GM18498 (cell line): ENCODE measurements at regions not wholly inside any gene's neighbourhood (a gene's known extent, or its start where the extent isn't known, plus 50 kb on each side); places are given as distances from the start of the nearest gene placed in this dataset.

ENCODE experiments used
- ATAC-seq: cut with Tn5 transposase; IDR thresholded peaks from one replicate; pipeline ENCODE4 v1.9.1; 2021; ENCODE audit warnings: mild to moderate bottlenecking, moderate library complexity; ENCODE audit not compliant: unreplicated experiment

DNA sequence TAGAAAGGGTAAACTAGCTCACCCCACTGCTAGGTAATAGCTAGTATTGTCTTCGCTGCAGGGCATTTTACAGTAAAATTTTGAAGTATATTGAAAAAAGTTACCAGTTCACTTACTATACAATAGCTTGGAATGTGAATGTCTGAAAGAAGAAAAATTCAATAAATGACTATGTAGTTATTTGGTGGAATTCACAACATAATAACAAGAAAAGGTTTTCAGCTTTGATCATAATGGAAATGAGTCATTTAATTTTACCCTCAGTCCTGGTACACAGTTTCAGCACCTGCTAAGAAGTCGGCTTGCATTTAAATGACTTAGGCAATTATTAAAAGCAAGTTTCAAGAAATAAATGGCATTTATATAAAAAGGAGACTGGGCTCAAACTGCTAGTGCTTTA is 90.4 kb downstream of the NUP35 start:
- ATAC-seq, result peak; percentile 81

DNA sequence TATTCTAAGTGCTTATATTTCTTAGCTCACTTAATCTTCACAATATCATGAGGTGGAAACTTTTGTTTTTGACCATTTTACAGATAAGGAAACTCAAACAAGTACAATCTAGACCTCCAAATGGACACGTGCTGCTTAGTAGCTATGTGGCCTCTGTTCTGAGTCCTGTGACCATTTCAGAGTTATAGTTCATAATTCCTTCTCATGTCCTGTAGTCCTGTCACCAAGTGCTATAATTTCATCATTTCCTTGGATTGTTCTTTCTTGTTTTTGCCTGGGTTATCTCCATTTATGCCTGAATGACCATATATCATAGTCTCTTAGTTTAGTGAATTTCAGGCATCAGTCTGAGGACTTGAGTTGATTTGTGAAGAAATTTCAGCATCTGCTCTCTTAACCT is 91.7 kb downstream of the NUP35 start:
- ATAC-seq, result no peak

DNA sequence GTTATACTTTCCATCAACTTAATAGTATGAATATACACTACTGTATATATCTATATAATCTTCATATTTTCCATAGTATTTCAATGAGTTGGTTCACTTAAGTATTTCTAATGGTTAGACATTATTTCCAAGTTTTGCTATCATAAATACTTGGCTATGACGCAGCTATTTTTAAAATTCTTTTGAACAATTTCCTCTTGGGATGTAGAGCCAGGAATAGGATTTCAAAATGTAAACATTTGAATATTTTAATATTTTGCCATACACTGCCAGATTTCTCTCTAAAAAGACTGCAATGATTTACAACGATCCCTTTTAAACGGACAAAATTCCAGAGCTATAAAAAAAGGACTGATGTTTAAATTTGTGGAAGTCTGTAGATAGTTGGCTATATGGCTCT is 95.6 kb downstream of the NUP35 start:
- no peak for ATAC-seq

DNA sequence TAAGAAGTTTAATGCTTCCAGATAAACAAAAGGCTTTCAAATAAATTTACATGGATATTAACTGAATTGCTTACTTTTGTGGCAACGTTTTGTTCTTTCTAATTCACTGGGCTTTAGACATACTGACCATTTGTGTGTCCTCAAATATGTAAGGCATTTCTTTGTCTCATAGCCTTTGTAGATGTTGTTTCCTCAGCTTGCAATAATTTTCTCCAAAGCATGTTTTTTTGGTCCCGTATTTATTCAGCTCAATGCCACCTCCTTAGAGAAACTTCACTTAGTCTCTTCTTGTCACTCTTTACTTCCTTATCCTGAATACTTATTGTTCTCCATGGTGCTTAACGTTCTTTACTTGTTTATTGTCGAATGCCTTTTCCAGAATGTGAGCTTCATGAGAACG is 98.5 kb downstream of the NUP35 start:
- no peak for ATAC-seq

DNA sequence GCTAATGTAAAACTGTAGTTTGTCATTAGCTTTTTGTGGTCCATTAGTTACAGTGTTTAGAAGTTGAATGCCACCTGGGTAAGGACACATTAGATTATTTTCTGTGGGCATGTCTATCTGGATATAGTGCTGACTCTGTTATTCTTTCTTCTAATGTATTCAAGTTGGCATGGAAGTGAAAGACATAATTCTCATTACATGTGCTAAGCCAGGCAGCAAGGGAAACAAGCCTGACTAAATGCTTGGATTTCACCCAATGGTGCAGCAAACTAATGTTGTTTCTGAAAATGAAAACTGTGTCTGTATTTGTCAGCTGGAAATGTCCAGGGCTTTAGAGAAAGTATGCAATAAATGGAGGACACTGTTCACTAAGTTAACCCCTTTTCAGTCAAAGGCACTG is 100.7 kb downstream of the NUP35 start:
- ATAC-seq, result no peak

DNA sequence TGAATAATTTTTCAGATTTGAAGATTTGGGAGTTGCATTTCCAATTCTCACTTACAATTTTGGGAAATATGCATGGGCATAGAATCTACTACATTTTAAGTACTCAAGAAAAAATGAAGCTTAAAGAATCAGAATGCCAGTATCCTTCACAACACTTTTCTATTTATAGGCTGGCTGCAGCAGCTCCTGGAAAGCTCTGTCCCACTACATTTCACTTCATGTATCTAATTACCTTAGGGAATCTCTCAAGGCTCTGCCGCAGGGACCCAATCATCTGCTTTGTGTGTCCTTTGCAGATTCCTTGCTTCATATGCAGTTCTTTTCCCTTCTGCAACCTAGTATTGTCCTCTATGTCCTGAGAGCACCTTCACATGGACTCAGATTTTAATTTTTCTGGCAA is 102.9 kb downstream of the NUP35 start:
- no peak for ATAC-seq

DNA sequence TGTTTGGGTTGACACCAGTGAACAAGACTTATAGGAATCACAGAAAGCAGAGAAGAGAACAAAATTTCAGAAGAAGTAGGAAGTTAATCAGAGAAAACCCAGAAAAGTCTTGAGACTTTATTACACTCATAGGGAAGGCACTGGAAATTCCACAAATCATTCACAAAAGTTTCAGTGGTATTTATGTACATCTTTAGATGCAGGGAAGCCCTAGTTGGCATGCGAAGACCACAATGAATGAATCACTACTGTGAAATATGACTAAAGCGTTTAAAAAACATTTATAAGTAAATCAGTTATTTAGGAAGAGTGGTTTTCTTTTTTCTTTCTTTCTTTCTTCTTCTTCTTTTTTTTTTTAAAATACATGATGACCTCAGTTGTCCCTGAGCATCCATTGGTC is 105.1 kb downstream of the NUP35 start:
- no peak for ATAC-seq

DNA sequence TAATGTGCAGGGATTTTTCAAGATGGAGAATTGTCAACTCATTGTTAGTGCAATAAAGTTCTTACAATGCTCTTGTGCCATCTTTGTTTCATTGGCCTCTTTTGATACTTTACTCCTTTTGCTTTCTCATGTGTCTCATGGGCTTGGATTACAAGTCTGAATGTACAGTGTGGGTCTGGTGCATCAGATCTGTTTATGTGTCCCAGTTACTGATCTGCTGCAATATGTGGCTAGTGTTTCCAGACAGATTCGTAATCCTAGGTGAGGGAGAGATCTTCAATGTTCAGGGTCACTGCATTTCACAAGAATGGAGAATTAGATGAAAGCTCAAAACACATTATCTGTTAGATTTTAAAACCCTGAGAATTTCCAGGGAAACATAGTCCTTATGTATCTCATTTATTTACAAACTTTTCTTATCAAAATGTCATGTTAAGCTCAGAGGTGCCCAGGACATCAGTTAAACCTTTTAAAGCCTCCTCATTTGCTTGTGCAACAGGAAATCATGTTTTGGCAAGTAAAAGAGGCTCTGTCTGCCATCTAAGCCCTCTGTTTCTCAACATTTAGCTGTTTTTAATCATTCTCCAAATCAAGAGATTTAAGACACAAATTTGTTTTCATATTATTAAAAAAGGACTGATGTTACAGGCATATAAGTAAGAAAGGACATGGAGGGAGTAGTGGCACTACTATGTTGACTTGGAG is 108.1 kb downstream of the NUP35 start:
- ATAC-seq, result no peak

DNA sequence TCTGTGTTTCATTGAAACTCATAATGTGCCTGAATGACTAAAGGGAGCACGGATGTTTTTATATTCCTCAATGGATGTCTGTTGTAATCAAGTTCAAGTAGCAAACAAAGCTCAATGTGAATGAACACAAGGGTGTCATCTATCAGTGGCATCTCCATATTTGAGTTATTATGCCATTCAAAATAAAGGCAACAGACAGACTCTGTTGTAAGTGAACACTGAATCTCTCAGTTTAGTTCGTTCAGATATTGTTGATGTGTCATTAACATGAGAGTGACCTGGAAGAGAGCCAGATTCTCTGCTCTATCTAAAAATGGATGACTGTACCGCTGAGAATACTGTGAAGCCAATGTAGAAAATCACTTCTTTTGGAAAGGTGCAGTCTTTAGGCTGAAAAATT is 118.7 kb downstream of the NUP35 start:
- ATAC-seq, result no peak

DNA sequence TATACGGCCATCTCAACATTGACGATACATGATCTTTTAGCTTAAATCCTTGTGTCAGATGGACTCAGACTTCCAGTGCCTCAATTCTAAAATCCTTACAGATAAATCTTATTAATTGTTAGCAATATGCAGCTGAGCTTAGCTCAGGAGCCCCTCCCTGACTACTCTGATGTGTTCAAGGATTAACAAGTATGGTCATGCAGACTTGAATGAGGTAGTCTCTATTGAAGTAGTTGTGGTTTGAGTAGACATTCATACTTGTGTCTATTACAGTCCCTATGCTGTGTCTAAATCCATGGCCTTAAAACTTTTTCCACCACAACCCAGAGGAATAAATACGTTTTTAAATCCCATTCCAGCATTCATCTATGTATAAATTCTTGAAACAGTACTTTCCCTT is 119.5 kb downstream of the NUP35 start:
- no peak for ATAC-seq

DNA sequence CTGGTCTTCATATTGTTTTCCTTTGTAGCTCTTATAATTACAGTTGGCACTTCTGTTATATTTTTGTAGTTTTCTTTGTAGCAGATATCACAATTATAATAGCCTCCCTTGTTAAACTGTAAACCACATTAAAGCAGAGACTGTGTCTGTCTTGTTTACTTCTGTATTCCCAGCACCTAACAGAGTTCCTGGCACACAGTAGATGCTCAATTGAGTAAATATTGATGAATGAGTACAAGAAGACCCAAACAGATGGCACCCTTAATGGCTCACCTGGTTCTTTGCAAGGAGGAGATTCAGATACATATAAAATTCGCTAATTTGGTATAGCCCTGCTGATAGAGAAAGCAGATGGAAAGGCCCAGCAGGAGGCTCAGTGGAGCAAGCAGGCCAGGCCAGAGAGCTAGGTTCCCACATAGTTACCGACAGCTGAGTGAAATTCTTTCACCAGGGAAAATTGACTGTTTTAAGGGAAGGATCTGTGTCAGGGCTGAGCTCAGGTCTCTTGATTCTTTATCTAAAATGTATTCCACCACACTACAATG is 120.1 kb downstream of the NUP35 start:
- ATAC-seq, result no peak

DNA sequence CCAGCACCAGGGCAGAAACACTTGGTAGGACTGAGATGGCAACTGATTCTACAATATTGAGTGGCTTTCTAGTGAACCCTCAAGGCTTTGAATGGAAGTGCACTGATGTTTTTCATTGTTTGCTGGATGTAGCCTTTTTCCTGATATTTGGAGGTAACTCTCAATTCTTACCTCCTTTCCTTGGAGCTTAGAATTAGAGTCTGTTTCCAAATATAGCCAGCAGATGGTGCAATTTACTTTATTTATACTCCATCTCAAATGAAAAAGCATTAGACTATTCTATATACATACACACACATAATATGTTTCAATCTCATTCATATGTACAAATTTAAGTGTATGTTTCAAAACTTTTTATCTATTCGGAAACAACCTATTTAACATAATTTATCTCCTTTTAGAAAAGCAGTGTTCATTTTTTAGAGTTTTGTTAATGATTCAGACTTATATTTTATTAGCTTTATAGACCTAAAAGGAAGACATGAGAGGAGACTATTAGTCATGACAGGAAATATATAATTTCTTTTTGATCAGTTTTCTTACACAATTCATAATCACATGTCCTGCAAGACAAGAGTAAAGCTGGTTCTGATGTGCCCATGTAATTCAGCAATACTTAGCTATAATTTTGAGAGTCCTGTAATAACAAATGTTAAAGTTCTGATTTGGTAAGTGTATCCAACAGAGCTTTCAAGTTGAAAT is 124.8 kb downstream of the NUP35 start:
- ATAC-seq, result peak; percentile 55

DNA sequence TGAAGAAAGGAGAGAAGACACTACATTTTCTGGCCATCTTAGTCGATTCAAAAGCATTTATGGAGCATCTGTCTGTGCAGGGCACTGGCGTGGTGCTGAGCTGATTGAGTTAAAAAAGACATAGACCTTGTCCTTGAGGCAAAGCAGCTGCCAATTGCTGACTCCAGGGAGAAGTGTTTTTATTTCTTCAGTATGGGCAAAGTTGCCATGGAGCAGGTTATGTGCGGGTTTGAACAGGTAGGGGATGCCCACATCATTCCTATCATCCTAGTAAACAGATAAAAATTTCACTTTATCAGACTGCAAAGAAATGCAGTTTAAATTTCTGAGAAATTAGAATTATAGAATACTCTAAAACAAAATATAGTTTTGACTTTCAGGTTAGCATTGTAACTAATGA is 125.8 kb downstream of the NUP35 start:
- no peak for ATAC-seq

DNA sequence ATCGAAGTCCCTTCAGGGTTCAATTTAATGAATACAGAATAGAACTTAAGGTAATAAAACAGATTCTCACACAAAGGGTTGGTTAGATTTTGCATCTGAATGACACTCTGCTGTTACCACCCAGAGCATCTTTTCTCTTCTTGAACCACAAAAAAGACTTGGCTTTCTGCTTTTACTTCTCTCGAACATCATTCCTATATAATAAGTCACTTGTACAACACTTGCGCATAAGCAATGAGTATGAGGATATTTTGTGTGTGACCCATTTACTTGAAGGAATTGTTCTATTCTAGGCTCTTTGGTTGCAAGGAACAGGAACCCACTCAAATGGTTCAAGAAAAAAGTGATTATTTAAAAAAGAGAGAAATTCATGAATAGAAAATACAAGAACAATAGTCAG is 126.2 kb downstream of the NUP35 start:
- ATAC-seq, result no peak

DNA sequence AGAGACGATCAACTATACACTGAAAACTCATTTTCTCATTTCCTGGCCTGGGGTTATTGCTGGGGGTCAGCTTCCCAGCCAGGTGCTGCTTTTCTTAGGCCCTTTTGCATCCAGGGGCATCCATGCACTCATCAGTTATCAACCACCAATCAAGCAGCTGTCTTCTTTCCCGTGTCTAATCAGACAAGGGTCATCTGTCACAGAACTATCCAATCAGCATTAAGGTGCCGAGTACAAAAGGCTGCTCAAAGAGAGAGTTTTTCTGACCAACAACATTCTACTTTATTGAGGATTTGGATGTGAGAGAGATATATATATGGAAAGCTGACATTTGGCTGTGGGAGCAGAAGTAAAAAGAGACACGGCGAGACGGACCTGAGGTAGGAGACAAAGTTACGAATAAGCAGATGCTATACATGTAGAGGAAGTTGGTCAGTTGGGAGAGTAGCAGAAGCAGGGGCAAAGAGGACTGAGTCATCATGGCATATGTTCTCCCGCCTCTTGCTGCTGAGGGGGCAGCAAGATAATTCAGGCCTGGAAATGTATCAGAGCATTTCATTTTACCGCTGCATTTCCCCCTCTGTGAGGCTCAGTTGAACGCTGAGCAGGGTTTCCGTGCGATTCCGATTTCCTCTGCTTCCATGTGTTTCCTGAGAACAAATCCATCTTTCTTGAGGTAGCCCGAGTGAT is 129.3 kb downstream of the NUP35 start:
- ATAC-seq, result no peak

DNA sequence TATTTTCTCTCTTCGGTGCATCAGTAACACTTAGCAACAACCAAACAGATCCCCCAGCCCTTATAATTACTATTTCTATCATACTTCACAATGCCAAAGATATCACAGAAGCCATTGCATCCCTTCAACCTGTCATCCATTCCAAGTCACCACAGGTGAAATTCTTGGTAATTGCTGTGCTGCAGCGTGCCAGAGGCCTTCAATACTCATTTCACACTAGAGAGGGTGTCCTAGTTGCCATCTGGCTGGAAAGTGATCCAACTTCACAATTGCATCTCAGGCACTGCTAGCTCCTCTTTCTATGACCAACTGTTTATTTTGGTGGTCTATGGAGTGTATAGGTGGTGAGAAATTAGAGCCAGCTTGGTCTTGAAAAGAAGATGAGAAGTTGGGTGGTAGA is 131.2 kb downstream of the NUP35 start:
- no peak for ATAC-seq

DNA sequence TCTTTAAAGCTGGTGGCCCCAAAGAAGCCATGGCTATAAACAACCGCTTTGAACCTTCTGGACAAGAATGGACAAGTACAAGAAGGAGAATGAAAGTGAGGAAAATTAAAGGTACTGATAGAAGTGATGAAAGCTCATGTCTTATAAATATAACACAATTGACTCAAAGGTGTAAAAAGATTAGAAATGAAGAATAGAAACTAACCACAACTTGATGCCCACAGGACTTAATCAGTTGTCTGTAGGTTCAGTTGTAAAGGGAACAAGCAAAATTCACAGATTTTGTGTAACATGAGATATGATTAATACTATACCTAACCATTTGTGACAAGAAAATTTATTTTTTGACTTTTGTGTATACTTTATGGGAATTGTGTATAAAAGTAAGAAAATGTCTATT is 135.7 kb downstream of the NUP35 start:
- peak; percentile 89 for ATAC-seq

DNA sequence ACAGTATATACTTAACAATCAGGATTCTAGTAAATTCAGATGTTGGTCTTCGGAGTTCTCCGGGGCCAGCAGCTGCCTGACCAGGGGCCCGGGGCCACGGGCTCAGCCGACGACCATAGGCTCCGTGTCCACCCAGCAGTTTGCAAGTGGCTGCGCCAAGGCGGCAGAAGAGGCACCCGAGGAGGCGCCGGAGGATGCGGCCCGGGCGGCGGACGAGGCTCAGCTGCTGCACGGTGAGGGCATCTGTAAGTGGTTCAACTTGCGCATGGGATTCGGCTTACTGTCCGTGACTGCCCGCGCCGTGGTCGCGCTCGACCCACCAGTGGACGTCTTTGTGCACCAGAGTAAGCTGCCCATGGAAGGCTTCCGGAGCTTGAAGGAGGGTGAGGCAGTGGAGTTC is 136.3 kb downstream of the NUP35 start:
- no peak for ATAC-seq

DNA sequence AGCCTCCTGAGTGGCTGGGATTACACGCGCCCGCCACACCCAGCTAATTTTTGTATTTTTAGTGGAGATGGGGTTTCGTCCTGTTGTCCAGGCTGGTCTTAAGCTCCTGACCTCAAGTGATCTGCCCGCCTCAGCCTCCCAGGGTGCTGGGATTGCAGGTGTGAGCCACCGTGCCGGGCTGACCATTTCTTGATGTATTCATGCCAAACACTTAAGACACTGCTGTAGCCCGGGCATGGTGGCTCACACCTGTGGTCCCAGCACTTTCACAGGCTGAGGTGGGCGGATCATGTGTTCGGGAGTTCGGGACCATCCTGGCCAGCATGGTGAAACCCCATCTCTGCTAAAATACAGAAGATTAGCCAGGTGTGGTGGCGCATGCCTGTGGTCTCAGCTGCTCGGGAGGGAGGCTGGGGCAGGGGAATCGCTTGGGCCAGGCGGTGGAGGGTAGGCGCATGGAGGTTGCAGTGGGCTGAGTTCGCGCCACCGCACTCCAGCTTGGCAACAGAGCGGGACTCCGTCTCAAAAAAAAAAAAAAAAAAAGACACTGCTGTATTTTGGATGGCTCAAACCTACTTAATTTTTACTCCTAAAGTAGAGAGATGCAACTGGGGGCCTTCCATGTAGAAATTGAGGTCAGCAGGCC is 140.8 kb downstream of the NUP35 start:
- ATAC-seq, result no peak

DNA sequence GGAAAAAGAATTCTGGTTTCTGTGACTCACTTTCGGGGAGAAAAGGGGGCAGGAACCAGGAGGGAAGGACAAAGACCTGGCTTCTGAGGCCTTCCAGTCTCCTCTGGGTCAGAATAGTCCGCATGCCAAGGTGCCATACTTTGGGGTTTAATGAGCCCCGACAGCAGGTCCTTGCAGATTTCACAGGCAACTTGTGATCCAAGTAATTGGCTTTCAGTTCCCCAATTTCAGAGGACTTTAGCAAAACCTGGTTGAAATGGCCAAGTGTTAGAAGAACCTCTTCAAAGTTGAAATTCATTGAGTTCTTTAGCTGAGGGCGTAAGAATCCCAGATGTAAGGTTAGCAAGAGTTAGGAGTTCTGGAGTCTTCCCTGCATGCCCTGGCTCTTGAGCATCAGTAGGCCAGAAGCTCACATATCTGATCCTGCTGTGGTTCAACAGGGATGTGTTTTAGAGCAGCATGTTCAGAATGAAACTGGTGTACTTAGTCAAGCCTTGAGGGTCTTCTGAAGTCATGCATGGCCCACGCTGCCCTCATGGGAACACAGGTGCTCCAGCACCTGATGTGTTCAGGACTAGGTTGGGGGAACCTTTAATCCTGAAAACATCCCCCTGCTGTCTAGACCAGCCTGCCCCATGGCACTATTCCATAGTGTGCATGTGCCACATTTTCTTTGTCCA is 143.0 kb downstream of the NUP35 start:
- ATAC-seq, result peak; percentile 79

DNA sequence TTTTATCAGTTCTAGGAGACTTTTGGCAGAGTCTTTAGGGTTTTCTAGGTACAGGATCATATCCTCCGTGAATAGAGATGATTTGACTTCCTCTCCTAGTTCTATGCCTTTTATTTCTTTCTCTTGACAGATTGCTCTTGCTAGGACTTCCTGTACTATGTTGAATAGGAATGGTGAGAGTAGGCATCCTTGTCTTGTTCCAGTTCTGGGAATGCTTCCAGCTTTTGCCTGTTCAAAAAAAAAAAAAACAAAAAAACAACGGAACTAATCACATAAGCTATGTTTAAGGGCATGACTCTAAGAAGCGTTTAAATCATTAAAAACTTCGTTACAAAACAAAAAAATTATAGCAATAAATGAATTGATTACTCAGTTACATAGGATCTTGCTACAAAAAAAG is 145.7 kb downstream of the NUP35 start:
- ATAC-seq, result no peak
